HG02642 (cell line): ENCODE measurements at regions not wholly inside any gene's neighbourhood (a gene's known extent, or its start where the extent isn't known, plus 50 kb on each side); places are given as distances from the start of the nearest gene placed in this dataset.

Source experiments
- ATAC-seq: cut with Tn5 transposase; IDR thresholded peaks from one replicate; pipeline ENCODE4 v1.9.1; 2021; ENCODE audit warnings: mild to moderate bottlenecking; ENCODE audit not compliant: unreplicated experiment, poor library complexity

DNA sequence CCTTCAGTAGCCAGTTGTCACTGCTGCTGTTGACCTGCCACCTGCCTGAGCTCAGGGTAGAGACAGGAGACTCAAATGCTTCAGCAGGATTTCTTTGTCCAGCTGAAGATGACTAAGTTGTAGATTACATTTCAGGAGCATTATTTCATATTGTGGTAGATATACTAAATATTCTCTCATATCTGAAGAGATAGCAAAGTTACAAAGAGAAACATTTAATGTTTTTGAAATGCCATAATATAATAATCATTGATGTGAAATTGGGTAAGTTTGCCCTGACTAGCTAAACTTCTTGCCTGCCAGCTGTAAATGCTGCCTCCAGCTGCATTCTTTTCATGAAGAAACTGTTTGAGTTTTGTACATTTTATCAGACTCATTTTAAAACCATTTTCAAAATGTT is 247.6 kb upstream of the CNKSR2 start:
- ATAC-seq: no peak

- ATAC-seq: no peak
Measured at GRCh38 chrX:21131346-21131745, 242.9 kb upstream of the CNKSR2 start.

- no peak for ATAC-seq
Measured at GRCh38 chrX:21131786-21132185, 242.4 kb upstream of the CNKSR2 start.

DNA sequence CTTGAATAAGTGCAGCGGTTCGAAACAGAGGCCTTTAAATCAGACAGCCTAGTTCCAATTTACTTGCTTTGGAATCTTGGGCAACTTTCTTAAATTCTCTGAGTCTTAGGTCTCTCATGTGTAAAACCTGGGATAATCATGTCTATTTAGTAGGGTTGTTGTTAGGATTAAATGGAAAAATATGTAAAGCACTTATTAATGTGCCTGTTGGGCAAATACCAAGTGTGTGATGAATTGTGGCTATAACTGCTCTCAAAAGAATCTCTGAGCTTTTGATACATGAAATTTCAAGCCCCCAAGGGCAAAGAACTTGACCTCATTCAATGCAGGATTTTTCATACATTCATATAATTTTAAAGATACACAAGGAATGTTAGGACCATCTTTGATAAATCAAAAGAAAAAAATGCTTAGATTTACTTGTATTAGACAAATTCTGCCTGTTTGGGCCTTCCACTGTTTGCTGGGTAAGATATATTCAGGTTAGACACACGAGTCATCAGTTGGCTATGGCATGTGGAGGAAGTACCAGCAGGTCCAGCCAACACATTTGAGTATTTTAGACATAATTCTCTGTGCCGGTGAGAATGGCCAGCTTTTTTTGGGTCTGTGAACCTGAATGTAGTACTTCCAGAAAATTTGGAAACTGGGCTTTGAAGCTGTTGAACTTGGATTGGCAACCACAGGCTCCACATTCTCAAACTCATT is 241.4 kb upstream of the CNKSR2 start:
- ATAC-seq: no peak

GRCh38 chrX:21150208-21150607 is 224.0 kb upstream of the CNKSR2 start:
- no peak for ATAC-seq

GRCh38 chrX:21151051-21151450 is 223.2 kb upstream of the CNKSR2 start:
- ATAC-seq: no peak

DNA sequence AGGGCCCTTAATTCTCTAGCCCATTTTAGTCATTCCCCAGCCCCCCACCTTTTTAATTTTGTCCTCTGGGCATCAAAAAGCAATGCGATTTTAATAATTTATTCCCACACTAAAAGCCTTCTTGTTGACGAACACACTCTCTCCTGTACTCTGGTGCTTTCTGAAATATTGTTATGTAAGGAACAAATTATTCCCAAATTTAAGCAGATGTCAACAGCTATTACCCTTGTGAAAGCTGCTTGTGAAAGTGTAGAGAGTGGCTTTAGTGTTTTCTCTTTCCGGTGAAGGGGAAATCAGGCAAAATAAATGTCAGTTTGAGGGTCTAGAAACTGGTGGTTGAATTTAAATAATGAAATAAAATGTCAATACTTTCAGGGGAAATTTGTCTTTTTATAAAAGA is 221.2 kb upstream of the CNKSR2 start:
- ATAC-seq: no peak

- no peak for ATAC-seq
Measured at GRCh38 chrX:21153503-21153902, 220.7 kb upstream of the CNKSR2 start.

GRCh38 chrX:21155916-21156315 is 218.3 kb upstream of the CNKSR2 start:
- no peak for ATAC-seq

DNA sequence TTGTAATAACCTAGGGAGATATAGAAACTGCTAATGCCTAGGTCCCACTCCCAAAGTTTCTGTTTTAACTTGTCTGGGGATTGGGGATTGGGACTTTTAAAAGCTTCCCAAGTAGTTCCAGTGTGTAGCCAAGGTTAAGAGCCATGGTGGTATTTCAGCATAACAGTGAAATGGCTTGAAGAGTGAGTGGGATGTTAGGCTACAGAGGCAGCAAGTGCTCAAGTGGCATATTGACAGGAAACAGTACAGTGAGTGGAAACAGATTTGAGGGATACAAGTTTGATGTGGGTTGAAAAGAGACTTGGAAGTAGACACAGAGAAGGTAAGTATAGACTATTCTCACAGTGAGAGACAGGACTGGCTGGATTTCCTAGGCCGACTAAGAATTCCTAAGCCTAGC is 217.6 kb upstream of the CNKSR2 start:
- ATAC-seq: no peak

GRCh38 chrX:21158678-21159077 is 215.5 kb upstream of the CNKSR2 start:
- ATAC-seq: no peak

DNA sequence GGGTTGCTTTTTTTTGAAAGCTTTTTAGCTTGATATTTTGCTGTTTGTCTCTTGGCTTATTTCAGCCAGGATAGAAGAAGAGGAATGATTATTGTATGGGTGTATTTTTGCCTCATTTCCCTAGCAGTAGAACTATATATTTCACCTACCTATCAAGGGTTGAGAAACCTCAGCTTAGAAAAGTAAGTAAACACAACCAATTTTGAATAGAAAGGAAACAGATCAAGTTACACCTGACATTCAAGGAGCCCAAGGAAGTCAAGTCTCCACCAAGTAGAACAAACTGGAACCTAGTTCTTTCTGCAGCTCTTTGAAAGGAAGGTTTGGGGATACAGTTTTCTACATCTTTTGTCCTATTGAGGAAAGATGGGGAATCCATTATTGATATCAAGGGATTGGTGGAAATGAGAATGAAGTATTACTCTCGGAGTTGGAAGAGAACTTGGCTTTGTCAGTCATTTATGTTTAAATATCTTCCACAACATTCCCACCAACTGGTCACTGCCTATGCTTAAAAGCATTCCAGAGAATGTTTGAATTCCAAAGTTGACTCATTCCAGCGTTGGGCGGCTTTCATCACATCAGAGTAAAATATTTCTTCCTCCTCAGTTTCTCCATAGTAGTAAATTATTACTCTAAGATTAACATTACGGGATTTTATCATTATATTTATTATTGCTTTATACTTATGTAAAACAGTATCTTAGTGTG is 207.8 kb upstream of the CNKSR2 start:
- ATAC-seq: no peak

DNA sequence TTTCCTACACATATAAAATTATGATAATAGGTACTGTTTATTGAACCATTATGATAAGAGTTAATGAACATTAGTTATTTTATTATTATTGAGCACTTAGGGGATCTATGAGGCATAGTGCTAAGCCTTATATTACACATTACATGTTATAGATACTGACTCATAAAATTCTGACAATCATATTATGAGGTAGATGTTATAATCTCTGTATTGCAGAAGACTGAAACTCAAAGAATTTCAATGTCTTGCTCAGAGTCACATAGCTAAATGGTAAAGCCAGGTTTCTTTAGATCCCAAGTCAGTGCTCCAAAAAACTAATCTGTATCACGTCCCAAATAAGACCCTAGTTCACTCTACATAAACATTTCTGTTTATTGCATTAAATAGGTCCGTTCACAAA is 207.2 kb upstream of the CNKSR2 start:
- no peak for ATAC-seq

GRCh38 chrX:21167494-21167893 is 206.7 kb upstream of the CNKSR2 start:
- ATAC-seq: no peak

GRCh38 chrX:21168401-21169160 is 205.6 kb upstream of the CNKSR2 start:
- no peak for ATAC-seq

GRCh38 chrX:21171181-21171580 is 203.0 kb upstream of the CNKSR2 start:
- no peak for ATAC-seq

GRCh38 chrX:21174439-21174838 is 199.8 kb upstream of the CNKSR2 start:
- no peak for ATAC-seq

- no peak for ATAC-seq
Measured at GRCh38 chrX:21176921-21177571, 197.2 kb upstream of the CNKSR2 start.

DNA sequence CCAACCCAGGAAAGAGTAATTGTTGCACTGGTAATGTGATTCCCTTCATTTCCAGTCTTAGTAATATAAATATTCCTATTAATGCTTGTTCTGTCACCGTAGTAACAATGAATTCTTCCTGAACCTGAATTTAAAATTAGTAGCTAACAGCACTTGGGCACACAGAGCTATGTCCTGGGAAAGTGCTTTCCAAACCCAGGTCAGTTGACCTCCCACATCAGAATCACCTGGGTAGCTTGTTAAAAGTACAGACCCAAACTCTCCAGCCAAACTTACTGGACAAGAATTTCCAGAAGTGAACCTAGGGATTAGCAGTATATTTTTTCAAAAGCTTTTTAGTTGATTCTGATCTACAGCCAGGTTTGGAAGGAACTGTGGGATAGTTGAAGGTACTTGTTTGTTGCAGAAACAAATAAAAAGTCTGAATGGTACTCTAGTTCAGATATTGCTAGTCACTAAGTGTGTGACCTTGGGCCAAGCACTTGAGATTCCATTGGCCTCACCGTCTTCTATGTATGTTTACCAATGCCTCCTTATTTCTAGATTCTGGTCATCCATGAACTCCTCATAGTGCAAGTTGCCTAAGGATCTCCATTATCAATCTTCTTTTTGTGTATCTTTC is 192.9 kb upstream of the CNKSR2 start:
- no peak for ATAC-seq

- ATAC-seq: no peak
Measured at GRCh38 chrX:21193196-21193595, 181.0 kb upstream of the CNKSR2 start.
